ENCODE measurements at regions not wholly inside any gene's neighbourhood (a gene's known extent, or its start where the extent isn't known, plus 50 kb on each side); places are given as distances from the start of the nearest gene placed in this dataset.

- H3K4me3 ChIP-seq (ENCODE audit: low read length), result no peak overlapping the region
- no peak for TF ChIP-seq ZNF274 (IDR thresholded peaks at IDR 0.05; ENCODE audit: low read depth, low read length)
Measured at GRCh38 chr14:34046799-34047520, 96.1 kb upstream of the EGLN3 start.

- no peak for TF ChIP-seq ZNF274 (IDR thresholded peaks at IDR 0.05; ENCODE audit: low read depth, low read length)
Measured at GRCh38 chr14:34044666-34045306, 93.9 kb upstream of the EGLN3 start.

GRCh38 chr14:34044373-34044637, 93.4 kb upstream of the EGLN3 start:
- H3K4me3 ChIP-seq (ENCODE audit: low read length), result no peak overlapping the region
- TF ChIP-seq ZNF274 (IDR thresholded peaks at IDR 0.05; ENCODE audit: low read depth, low read length), result no peak

More at GRCh38 chr14:34044666-34045306, 93.9 kb upstream of the EGLN3 start:
- H3K4me3 ChIP-seq (ENCODE audit: low read length), result no peak overlapping the region

- H3K4me3 ChIP-seq (ENCODE audit: low read length), result no peak overlapping the region
- no peak for TF ChIP-seq ZNF274 (IDR thresholded peaks at IDR 0.05; ENCODE audit: low read depth, low read length)
Measured at GRCh38 chr14:34043627-34044372, 92.9 kb upstream of the EGLN3 start.

GRCh38 chr14:34041220-34041619, 90.3 kb upstream of the EGLN3 start:
- no peak for TF ChIP-seq ZNF274 (IDR thresholded peaks at IDR 0.05; ENCODE audit: low read depth, low read length)
- no peak overlapping the region for H3K4me3 ChIP-seq (ENCODE audit: low read length)

GRCh38 chr14:34040766-34041165, 89.9 kb upstream of the EGLN3 start:
- no peak for TF ChIP-seq ZNF274 (IDR thresholded peaks at IDR 0.05; ENCODE audit: low read depth, low read length)
- no peak overlapping the region for H3K4me3 ChIP-seq (ENCODE audit: low read length)

GRCh38 chr14:34039428-34040047, 88.7 kb upstream of the EGLN3 start:
- TF ChIP-seq ZNF274 (IDR thresholded peaks at IDR 0.05; ENCODE audit: low read depth, low read length), result no peak

GRCh38 chr14:34038358-34039057, 87.6 kb upstream of the EGLN3 start:
- no peak for TF ChIP-seq ZNF274 (IDR thresholded peaks at IDR 0.05; ENCODE audit: low read depth, low read length)
- H3K4me3 ChIP-seq (ENCODE audit: low read length), result no peak overlapping the region

More at GRCh38 chr14:34039428-34040047, 88.7 kb upstream of the EGLN3 start:
- H3K4me3 ChIP-seq (ENCODE audit: low read length), result no peak overlapping the region

DNA sequence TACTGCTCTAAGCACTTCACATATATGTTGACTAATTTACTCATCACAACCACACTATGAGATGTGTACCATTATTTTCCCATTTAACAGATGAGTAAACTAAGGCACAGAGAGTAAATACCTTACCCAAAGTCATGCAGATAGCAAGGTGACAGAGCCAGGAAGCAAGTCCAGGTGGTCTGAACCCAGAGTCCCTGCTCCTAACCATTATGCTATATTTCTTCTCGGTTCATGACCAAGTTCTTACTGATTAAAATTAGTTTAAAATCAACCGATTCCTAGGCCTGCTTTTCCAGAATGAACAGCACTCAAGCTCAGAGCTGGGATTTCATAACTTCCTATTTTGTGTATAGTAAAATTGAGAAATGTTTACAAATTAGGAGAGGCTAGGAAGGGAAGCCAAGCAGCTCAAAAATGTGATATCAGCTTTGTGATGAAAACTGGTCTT, 85.5 kb upstream of the EGLN3 start:
- TF ChIP-seq ZNF274 (IDR thresholded peaks at IDR 0.05; ENCODE audit: low read depth, low read length), result no peak

DNA sequence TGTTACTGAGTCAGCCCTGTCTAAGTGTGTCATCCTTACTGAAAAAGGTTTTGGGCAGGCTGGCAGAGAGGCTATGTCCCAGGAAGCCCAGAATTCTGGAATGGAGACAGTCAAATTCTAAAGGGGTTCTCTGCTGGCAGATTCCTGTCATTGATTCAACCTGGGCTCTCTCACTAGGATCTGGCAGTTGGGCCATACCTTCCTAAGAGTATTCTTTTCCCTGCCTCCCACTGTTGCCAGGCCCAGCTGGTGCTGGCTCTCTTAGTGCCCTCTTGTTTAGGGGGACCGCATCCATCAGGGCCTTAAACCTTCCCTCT, 85.0 kb upstream of the EGLN3 start:
- TF ChIP-seq ZNF274 (IDR thresholded peaks at IDR 0.05; ENCODE audit: low read depth, low read length), result no peak
- H3K4me3 ChIP-seq (ENCODE audit: low read length), result no peak overlapping the region

More for the DNA sequence above, 85.5 kb upstream of the EGLN3 start:
- no peak overlapping the region for H3K4me3 ChIP-seq (ENCODE audit: low read length)

- H3K4me3 ChIP-seq (ENCODE audit: low read length), result no peak overlapping the region
- no peak for TF ChIP-seq ZNF274 (IDR thresholded peaks at IDR 0.05; ENCODE audit: low read depth, low read length)
Measured at GRCh38 chr14:34035177-34035933, 84.5 kb upstream of the EGLN3 start.

- H3K4me3 ChIP-seq (ENCODE audit: low read length), result no peak overlapping the region
- TF ChIP-seq ZNF274 (IDR thresholded peaks at IDR 0.05; ENCODE audit: low read depth, low read length), result no peak
Measured at GRCh38 chr14:34034447-34035176, 83.7 kb upstream of the EGLN3 start.

DNA sequence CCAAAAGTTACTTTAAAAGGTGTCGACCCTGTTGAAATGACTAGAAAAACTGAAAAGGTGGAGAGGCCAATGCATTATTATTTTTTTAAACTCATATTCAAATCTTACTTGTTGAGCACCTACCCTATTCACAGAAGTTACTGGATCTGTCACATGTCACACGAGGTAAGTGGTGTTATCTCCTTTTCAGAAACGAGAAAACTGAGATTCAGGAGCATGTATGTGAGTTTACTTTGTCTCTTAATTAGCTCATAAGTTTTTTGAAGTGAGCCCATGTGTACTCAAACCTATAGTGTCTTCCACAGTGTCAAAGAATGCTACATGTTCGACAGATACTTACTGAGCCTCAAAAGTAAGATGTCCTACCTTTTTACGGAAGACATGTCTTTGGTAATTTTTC, 81.8 kb upstream of the EGLN3 start:
- no peak for TF ChIP-seq ZNF274 (IDR thresholded peaks at IDR 0.05; ENCODE audit: low read depth, low read length)
- H3K4me3 ChIP-seq (ENCODE audit: low read length), result no peak overlapping the region
